WERI-Rb-1 (cell line): ENCODE measurements at regions not wholly inside any gene's neighbourhood (a gene's known extent, or its start where the extent isn't known, plus 50 kb on each side); places are given as distances from the start of the nearest gene placed in this dataset.
"Not testable (repeated sequence)": the region's sequence is repeated elsewhere in the genome, so short reads cannot be mapped to it uniquely, and the experiment has no call there.

ENCODE experiments used
- DNase-seq: peaks from one replicate; pipeline ENCODE4 v3.0.0-alpha.2; 2020
- H3K27ac ChIP-seq: fragments of 250-450 bp; sonication (Bioruptor Pico); 2 replicates; pipeline ENCODE4 v1.5.1; 2020; ENCODE audit warnings: mild to moderate bottlenecking, moderate library complexity
- H3K27me3 ChIP-seq: fragments of 250-450 bp; sonication (Bioruptor Pico); 2 replicates; pipeline ENCODE4 v1.5.1; 2021; ENCODE audit warnings: mild to moderate bottlenecking, low read depth, moderate library complexity; ENCODE audit not compliant: insufficient read depth, severe bottlenecking
- H3K36me3 ChIP-seq: fragments of 250-450 bp; sonication (Bioruptor Pico); 2 replicates; pipeline ENCODE4 v1.5.1; 2020; ENCODE audit warnings: mild to moderate bottlenecking, moderate library complexity
- H3K4me3 ChIP-seq: 2 replicates; pipeline ENCODE4 v1.5.1; 2011; ENCODE audit warnings: low read depth, mild to moderate bottlenecking, control low read depth, low read length
- H3K9me3 ChIP-seq: fragments of 250-450 bp; sonication (Bioruptor Pico); 2 replicates; pipeline ENCODE4 v1.5.1; 2021; ENCODE audit warnings: mild to moderate bottlenecking, moderate library complexity; ENCODE audit not compliant: severe bottlenecking
- TF ChIP-seq, protein P1 (sequence below): IDR thresholded peaks from 2 replicates; pipeline ENCODE4 v1.5.1; 2011; ENCODE audit warnings: low read depth, mild to moderate bottlenecking, control low read depth, inconsistent platforms, low read length

DNA sequence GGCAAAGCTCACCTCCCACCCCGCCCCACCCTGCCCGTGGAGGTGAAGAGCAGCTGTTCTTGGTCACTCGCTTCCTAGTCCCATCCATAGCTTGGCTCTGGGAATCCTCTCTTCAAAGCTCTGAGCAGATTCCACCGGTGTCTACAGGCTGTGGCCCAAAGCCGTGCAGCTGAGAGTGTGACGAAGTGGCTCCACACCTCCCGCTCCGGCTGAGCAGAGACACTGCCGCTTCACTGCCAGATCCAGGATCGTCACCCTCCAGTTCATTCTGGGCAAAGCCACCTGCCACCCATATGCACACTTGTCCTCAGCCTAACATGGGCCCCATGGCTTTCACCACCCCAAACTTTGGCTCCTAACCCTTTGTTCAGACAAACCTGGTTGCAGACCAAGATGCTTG, 532.9 kb upstream of the B3GAT1 start:
- H3K36me3 ChIP-seq, result no peaks in the 10 kb centered on the region
- no peak for DNase-seq
- H3K27me3 ChIP-seq, result peaks cover 18% of the 10 kb centered on the region
- H3K9me3 ChIP-seq, result no peaks in the 10 kb centered on the region
- no peak overlapping the region for H3K4me3 ChIP-seq
- H3K27ac ChIP-seq, result no peak overlapping the region
- TF ChIP-seq, protein P1, sequence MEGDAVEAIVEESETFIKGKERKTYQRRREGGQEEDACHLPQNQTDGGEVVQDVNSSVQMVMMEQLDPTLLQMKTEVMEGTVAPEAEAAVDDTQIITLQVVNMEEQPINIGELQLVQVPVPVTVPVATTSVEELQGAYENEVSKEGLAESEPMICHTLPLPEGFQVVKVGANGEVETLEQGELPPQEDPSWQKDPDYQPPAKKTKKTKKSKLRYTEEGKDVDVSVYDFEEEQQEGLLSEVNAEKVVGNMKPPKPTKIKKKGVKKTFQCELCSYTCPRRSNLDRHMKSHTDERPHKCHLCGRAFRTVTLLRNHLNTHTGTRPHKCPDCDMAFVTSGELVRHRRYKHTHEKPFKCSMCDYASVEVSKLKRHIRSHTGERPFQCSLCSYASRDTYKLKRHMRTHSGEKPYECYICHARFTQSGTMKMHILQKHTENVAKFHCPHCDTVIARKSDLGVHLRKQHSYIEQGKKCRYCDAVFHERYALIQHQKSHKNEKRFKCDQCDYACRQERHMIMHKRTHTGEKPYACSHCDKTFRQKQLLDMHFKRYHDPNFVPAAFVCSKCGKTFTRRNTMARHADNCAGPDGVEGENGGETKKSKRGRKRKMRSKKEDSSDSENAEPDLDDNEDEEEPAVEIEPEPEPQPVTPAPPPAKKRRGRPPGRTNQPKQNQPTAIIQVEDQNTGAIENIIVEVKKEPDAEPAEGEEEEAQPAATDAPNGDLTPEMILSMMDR, result no peak

DNA sequence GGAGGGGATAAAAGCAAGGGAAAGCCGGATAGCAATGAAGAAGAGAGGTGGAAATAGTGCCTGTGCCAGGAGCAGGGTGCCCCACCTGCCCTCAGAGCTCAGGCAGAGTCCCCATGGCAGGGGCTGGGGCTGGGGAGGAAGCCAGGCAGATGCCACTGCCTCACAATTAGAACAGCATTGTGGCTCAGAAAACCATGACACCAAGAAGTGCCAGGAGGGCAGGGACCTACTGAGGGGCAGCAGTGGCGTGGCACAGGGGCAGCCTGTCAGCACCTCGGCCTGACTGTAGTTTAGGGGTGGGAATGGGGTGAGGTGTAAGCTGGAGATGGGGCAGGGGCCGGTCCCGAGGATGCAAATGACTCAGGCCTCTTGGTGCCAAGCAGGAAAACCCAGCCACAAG, 532.1 kb upstream of the B3GAT1 start:
- H3K27ac ChIP-seq, result no peak overlapping the region
- TF ChIP-seq, protein P1, result no peak
- peaks cover 9% of the 10 kb centered on the region for H3K27me3 ChIP-seq
- no peak for DNase-seq
- no peaks in the 10 kb centered on the region for H3K36me3 ChIP-seq
- no peaks in the 10 kb centered on the region for H3K9me3 ChIP-seq
- no peak overlapping the region for H3K4me3 ChIP-seq

DNA sequence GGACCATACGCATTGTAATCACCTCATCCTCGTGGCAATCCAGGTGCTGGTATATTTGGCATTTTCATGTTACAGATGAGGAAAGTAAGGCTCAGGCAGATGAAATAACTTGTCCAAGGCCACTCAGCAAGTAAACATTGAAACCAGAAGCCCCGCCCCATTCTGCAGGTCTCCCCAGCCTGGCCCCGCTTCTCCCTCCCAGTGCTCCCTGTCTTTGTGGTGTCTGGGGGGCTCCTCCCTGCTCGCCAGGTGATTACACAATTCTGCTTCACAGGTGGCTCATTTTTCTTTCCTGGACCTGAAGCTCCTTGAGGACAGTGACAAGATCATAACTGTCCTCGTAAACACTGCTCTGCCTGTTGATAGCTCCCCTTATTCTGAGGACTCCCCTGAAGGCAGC, 531.5 kb upstream of the B3GAT1 start:
- Histone ChIP-seq H3K27ac (no peak overlapping the region), H3K36me3 (no peaks in the 10 kb centered on the region), H3K9me3 (no peaks in the 10 kb centered on the region), H3K27me3 (peaks cover 7% of the 10 kb centered on the region), H3K4me3 (no peak overlapping the region)
- no peak for DNase-seq
- TF ChIP-seq, protein P1, result no peak

DNA sequence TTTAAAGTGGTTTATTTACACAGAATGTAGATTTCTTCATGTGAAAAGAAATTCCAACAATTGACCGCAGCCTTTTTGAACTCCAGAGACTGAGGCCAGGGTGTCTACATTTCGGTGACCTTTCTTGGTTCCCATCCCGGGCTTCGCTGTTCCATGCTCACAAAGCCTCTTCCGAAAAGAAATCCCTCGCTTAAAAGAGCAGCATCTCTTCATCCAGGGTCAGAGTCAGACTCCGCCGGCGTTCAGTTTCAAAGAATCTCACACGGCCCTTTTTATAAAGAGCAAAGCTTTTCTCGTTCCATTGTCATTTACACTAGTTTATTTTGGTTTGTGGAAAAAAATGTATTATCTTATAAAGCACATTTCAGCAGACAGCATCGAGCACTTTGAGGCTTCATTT, 530.6 kb upstream of the B3GAT1 start:
- Histone ChIP-seq H3K36me3 (no peaks in the 10 kb centered on the region), H3K4me3 (no peak overlapping the region), H3K9me3 (no peaks in the 10 kb centered on the region), H3K27ac (no peak overlapping the region), H3K27me3 (peaks cover 7% of the 10 kb centered on the region)
- TF ChIP-seq, protein P1, result no peak
- no peak for DNase-seq

DNA sequence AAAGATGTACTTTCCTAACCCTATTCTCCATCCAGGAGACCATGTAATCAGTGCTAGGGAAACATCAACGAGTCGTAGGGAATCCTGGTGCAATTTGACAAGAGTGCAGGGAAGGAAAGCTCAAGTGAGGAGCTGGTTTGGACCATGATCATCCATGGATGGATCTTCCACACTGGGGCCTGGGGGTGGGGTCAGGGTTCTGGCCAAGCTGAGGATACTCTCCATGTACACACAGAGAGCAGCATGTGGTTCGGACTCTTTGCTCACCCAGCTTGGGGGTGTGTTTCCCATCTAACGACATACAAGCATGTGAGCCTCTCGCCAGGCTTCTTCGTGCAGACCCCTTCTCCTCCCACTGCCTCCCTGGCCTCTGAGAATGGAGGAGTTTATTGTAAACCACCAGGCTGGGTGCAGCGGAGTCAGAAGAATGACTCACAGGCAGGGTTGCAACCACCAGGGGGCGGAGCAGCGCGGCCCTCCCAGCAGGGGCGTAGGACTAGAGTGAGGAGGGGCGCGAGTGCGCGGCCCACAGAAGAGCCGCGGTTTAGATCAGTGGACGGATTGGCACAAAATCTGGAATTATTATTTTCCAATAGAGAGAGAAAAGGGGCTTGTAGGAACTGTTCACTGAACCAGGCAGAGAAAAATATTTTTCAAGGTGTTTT, 530.0 kb upstream of the B3GAT1 start:
- TF ChIP-seq, protein P1, result peak; percentile 65
- H3K27ac ChIP-seq, H3K36me3 ChIP-seq, H3K9me3 ChIP-seq, H3K27me3 ChIP-seq, H3K4me3 ChIP-seq: not testable (repeated sequence)
- peak; percentile 63 for DNase-seq

DNA sequence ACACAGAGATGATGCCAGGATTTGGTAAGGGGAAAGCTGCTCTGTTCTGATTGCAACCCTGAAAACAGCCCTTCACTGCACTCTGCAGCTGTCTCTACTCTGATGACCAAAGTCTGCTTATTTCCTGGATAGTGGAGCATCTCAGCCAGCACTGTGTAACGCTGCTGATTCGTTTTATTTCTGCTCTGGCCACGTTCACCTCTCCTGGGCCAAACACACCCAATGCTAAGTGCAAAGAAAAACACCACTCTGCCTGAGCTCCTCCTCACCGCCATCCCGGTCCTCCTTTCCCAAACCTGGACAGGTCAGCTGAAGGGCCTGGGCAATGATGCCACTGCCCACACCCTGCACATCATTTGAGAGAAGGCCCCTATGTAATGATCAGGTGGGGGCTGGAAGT, 529.3 kb upstream of the B3GAT1 start:
- H3K9me3 ChIP-seq, result no peaks in the 10 kb centered on the region
- H3K27ac ChIP-seq, result no peak overlapping the region
- H3K36me3 ChIP-seq, result no peaks in the 10 kb centered on the region
- TF ChIP-seq, protein P1, result no peak
- peaks cover 4% of the 10 kb centered on the region for H3K27me3 ChIP-seq
- H3K4me3 ChIP-seq, result no peak overlapping the region
- no peak for DNase-seq
